HCT116 (cell line): ENCODE measurements at regions not wholly inside any gene's neighbourhood (a gene's known extent, or its start where the extent isn't known, plus 50 kb on each side); places are given as distances from the start of the nearest gene placed in this dataset.

Source experiments
- CEBPB ChIP-seq: IDR thresholded peaks from 2 replicates; pipeline ENCODE4 v1.6.1; 2012; ENCODE audit warnings: low read depth
- CTCF ChIP-seq, 3 experiments: fragments of 200-600 bp in 1 of 3; sonication (generic) in 1 of 3; IDR thresholded peaks in 2 of 3; conservative IDR thresholded peaks in 1 of 3; 2 replicates each; pipeline ENCODE4 v1.5.1; 2012 to 2017; ENCODE audit warnings: low read depth in 2 of 3, low read length in 2 of 3, antibody characterized with exemption in 1 of 3, borderline replicate concordance in 1 of 3, control low read depth in 1 of 3, mild to moderate bottlenecking in 1 of 3, mixed read lengths in 1 of 3, mixed run types in 1 of 3, moderate library complexity in 1 of 3; ENCODE audit not compliant: insufficient read depth in 1 of 3
- EGR1 ChIP-seq: IDR thresholded peaks from 2 replicates; pipeline ENCODE4 v1.6.1; 2012; ENCODE audit warnings: low read depth
- EZH2 ChIP-seq: fragments of 200-600 bp; sonication (generic); IDR thresholded peaks from 2 replicates; pipeline ENCODE4 v1.6.1; 2017; ENCODE audit warnings: antibody characterized with exemption, mixed run types
- JUND ChIP-seq: IDR thresholded peaks from 2 replicates; pipeline ENCODE4 v1.6.1; 2012
- POLR2A ChIP-seq: IDR thresholded peaks from 2 replicates; pipeline ENCODE4 v1.7.0; 2011; ENCODE audit warnings: borderline replicate concordance; ENCODE audit not compliant: insufficient read depth, insufficient read length; ENCODE audit errors: extremely low read depth
- POLR2AphosphoS5 ChIP-seq: IDR thresholded peaks from 2 replicates; pipeline ENCODE4 v1.6.1; 2011; ENCODE audit warnings: mild to moderate bottlenecking, low read depth, low read length, moderate library complexity
- RAD21 ChIP-seq: IDR thresholded peaks from 2 replicates; pipeline ENCODE4 v1.6.1; 2012; ENCODE audit warnings: low read depth, mild to moderate bottlenecking
- SRF ChIP-seq: IDR thresholded peaks from 2 replicates; pipeline ENCODE4 v1.6.1; 2012; ENCODE audit warnings: low read depth
- ZFX ChIP-seq: fragments of 450-650 bp; IDR thresholded peaks from 2 replicates; pipeline ENCODE4 v1.6.1; 2017
- TF ChIP-seq, protein P1 (sequence below): IDR thresholded peaks from 2 replicates; pipeline ENCODE4 v1.6.1; 2011; ENCODE audit warnings: mild to moderate bottlenecking, low read length, moderate library complexity; ENCODE audit not compliant: insufficient replicate concordance; ENCODE audit errors: extremely low read depth
- TF ChIP-seq, protein P2 (sequence below): IDR thresholded peaks from 2 replicates; pipeline ENCODE4 v1.6.1; 2012

DNA sequence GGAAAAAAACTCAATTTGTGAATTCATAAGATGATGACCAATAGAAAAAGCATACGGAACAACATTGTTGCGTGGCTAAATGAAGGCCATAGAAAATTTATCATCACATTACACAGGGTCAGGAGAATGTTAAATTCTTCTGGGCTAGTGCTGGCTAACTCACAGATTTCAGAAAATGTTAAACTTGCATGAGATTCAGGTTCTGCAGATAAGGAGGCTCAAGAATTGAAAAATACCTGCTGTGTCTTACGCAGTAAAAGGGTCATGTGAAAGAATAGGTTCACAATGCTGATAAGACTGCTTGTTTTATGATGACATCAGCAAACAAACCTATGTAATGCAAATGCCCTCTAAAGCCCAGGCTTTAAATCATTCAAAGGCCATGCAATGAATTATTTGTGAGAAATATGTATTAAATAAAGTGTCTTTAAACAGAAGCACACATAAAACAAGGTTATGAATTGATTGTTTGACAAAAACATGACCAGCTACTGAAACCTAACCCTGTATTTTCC is 378.8 kb downstream of the USP25 start:
- no peak for TF ChIP-seq POLR2A
- no peak for TF ChIP-seq RAD21
- no peak for TF ChIP-seq CTCF (IDR thresholded peaks at IDR 0.05 in 2 of 3, conservative IDR thresholded peaks at IDR 0.05 in 1 of 3; ENCODE audit: borderline replicate concordance in 1 of 3, insufficient read depth in 1 of 3, low read depth in 2 of 3, low read length in 2 of 3)
- TF ChIP-seq EGR1: no peak
- TF ChIP-seq EZH2: no peak
- no peak for TF ChIP-seq JUND
- no peak for TF ChIP-seq ZFX
- TF ChIP-seq, protein P1, sequence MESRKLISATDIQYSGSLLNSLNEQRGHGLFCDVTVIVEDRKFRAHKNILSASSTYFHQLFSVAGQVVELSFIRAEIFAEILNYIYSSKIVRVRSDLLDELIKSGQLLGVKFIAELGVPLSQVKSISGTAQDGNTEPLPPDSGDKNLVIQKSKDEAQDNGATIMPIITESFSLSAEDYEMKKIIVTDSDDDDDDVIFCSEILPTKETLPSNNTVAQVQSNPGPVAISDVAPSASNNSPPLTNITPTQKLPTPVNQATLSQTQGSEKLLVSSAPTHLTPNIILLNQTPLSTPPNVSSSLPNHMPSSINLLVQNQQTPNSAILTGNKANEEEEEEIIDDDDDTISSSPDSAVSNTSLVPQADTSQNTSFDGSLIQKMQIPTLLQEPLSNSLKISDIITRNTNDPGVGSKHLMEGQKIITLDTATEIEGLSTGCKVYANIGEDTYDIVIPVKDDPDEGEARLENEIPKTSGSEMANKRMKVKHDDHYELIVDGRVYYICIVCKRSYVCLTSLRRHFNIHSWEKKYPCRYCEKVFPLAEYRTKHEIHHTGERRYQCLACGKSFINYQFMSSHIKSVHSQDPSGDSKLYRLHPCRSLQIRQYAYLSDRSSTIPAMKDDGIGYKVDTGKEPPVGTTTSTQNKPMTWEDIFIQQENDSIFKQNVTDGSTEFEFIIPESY: no peak
- TF ChIP-seq, protein P2, sequence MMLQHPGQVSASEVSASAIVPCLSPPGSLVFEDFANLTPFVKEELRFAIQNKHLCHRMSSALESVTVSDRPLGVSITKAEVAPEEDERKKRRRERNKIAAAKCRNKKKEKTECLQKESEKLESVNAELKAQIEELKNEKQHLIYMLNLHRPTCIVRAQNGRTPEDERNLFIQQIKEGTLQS: no peak
- no peak for TF ChIP-seq POLR2AphosphoS5
- TF ChIP-seq CEBPB: no peak
- no peak for TF ChIP-seq SRF
